IMR-90 (cell line): ENCODE measurements at regions not wholly inside any gene's neighbourhood (a gene's known extent, or its start where the extent isn't known, plus 50 kb on each side); places are given as distances from the start of the nearest gene placed in this dataset.
A peak's percentile ranks its signal among the peaks of the same experiment; 100 is the strongest.
"Not testable (repeated sequence)": the region's sequence is repeated elsewhere in the genome, so short reads cannot be mapped to it uniquely, and the experiment has no call there.

ENCODE experiments used
- ATAC-seq: fragments of 200-7000 bp; cut with Tn5 transposase; 2 replicates; pipeline ENCODE4 v1.9.1; 2020; ENCODE audit warnings: low read depth, mild to moderate bottlenecking, moderate library complexity
- BruUV-seq: library from RNA; stranded (reverse); fragments of 400-500 nt; replicated peaks from 2 replicates; lab custom pipeline; 2021; lab: Mats Ljungman, UMichigan
- CTCF ChIA-PET: fragments of 300-600 bp; formaldehyde crosslinking; extraction: SDS; loops from one replicate; lab custom pipeline; 2021; ENCODE audit warnings: antibody characterized with exemption; lab: Yijun Ruan, JAX
- POLR2A ChIA-PET: fragments of 300-600 bp; sonication (Branson Sonifier 250); formaldehyde crosslinking; loops from one replicate; lab custom pipeline; 2022; ENCODE audit warnings: antibody characterized with exemption; ENCODE audit not compliant: unreplicated experiment; lab: Charles Lee
- DNase-seq: peaks from one replicate; pipeline ENCODE4 v3.0.0; 2013
- H2AFZ ChIP-seq: replicated peaks from 2 replicates; pipeline ENCODE3; 2013; ENCODE audit warnings: low read length, mild to moderate bottlenecking; ENCODE audit not compliant: poor library complexity
- H2AK5ac ChIP-seq: 2 replicates; pipeline ENCODE4 v1.6.1; 2013; ENCODE audit warnings: low read depth, low read length, inconsistent platforms
- H2AK9ac ChIP-seq: replicated peaks from 2 replicates; pipeline ENCODE3; 2013; ENCODE audit warnings: mild to moderate bottlenecking, low read depth, low read length, moderate library complexity; ENCODE audit not compliant: poor library complexity
- H2BK120ac ChIP-seq: 2 replicates; pipeline ENCODE4 v1.6.1; 2013; ENCODE audit warnings: low read depth, low read length, inconsistent platforms
- H2BK15ac ChIP-seq: 3 replicates; pipeline ENCODE4 v1.6.1; 2013; ENCODE audit warnings: low read depth, low read length, inconsistent platforms
- H2BK20ac ChIP-seq: 2 replicates; pipeline ENCODE4 v1.6.1; 2013; ENCODE audit warnings: low read depth, mild to moderate bottlenecking, inconsistent platforms, low read length, moderate library complexity
- H2BK5ac ChIP-seq: 2 replicates; pipeline ENCODE4 v1.6.1; 2013; ENCODE audit warnings: mild to moderate bottlenecking, low read depth, low read length, inconsistent platforms; ENCODE audit not compliant: poor library complexity, severe bottlenecking
- H3K14ac ChIP-seq: replicated peaks from 2 replicates; pipeline ENCODE4 v1.6.1; 2013; ENCODE audit warnings: low read depth, low read length, inconsistent platforms
- H3K18ac ChIP-seq: 2 replicates; pipeline ENCODE4 v1.6.1; 2013; ENCODE audit warnings: low read depth, low read length, control low read depth
- H3K23ac ChIP-seq: 2 replicates; pipeline ENCODE4 v1.6.1; 2013; ENCODE audit warnings: low read depth, low read length, inconsistent platforms
- H3K27ac ChIP-seq: 2 replicates; pipeline ENCODE4 v1.5.1; 2013; ENCODE audit warnings: mild to moderate bottlenecking, control low read depth, low read length; ENCODE audit not compliant: insufficient read depth
- H3K27me3 ChIP-seq: 2 replicates; pipeline ENCODE4 v1.6.1; 2013; ENCODE audit warnings: low read length; ENCODE audit not compliant: control insufficient read depth, insufficient read depth
- H3K36me3 ChIP-seq: 2 replicates; pipeline ENCODE4 v1.6.1; 2013; ENCODE audit warnings: low read length, mixed read lengths; ENCODE audit not compliant: control insufficient read depth, insufficient read depth
- H3K4ac ChIP-seq: 2 replicates; pipeline ENCODE4 v1.6.1; 2013; ENCODE audit warnings: low read depth, low read length, inconsistent platforms
- H3K4me1 ChIP-seq: 2 replicates; pipeline ENCODE4 v1.6.1; 2013; ENCODE audit warnings: low read length, mixed read lengths; ENCODE audit not compliant: control insufficient read depth, insufficient read depth
- H3K4me2 ChIP-seq: 2 replicates; pipeline ENCODE4 v1.6.1; 2013; ENCODE audit warnings: low read depth, mild to moderate bottlenecking, control low read depth, low read length, moderate library complexity
- H3K4me3 ChIP-seq: 2 replicates; pipeline ENCODE4 v1.5.1; 2013; ENCODE audit warnings: low read depth, mild to moderate bottlenecking, control low read depth, low read length, moderate library complexity; ENCODE audit not compliant: insufficient read depth
- H3K56ac ChIP-seq: 2 replicates; pipeline ENCODE4 v1.6.1; 2013; ENCODE audit warnings: low read length, inconsistent platforms; ENCODE audit not compliant: insufficient read depth; ENCODE audit errors: extremely low read depth
- H3K79me1 ChIP-seq, 2 experiments: 2 replicates each; pipeline ENCODE4 v1.6.1; 2013; ENCODE audit warnings: low read length in 2 of 2, inconsistent platforms in 1 of 2, low read depth in 1 of 2
- H3K9ac ChIP-seq: 2 replicates; pipeline ENCODE4 v1.6.1; 2013; ENCODE audit warnings: low read depth, low read length, control low read depth
- H3K9me1 ChIP-seq: 2 replicates; pipeline ENCODE4 v1.6.1; 2013; ENCODE audit warnings: low read length, inconsistent platforms; ENCODE audit not compliant: insufficient read depth
- H3K9me3 ChIP-seq: 2 replicates; pipeline ENCODE4 v1.6.1; 2013; ENCODE audit warnings: low read length; ENCODE audit not compliant: control insufficient read depth, insufficient read depth
- H4K20me1 ChIP-seq: 2 replicates; pipeline ENCODE4 v1.6.1; 2013; ENCODE audit warnings: low read length, inconsistent platforms; ENCODE audit not compliant: insufficient read depth
- H4K5ac ChIP-seq: 2 replicates; pipeline ENCODE4 v1.6.1; 2013; ENCODE audit warnings: mild to moderate bottlenecking, low read depth, low read length, control low read depth
- H4K8ac ChIP-seq, 2 experiments: 2 replicates each; pipeline ENCODE4 v1.6.1; 2013; ENCODE audit warnings: low read depth in 2 of 2, low read length in 2 of 2, control low read depth in 1 of 2, inconsistent platforms in 1 of 2
- H4K91ac ChIP-seq: 2 replicates; pipeline ENCODE4 v1.6.1; 2013; ENCODE audit warnings: low read depth, low read length, inconsistent platforms; ENCODE audit not compliant: insufficient read depth
- FOS ChIP-seq: fragments of 150-350 bp; IDR thresholded peaks from 2 replicates; pipeline ENCODE4 v1.6.1; 2016; ENCODE audit warnings: low read depth, low read length
- MAFK ChIP-seq: IDR thresholded peaks from 2 replicates; pipeline ENCODE4 v1.6.1; 2012; ENCODE audit warnings: low read depth, low read length, improper control_type of control experiment
- WGBS, 2 experiments: methylation state at CpG; one replicate each; pipeline versions ENCODE4 v1.1.5 to v1.1.7; 2013; ENCODE audit warnings: missing lambda C conversion rate in 2 of 2; ENCODE audit not compliant: insufficient read length in 1 of 2; ENCODE audit errors: extremely low coverage in 2 of 2; 5-methylcytosine and 5-hydroxymethylcytosine counted together
- dilution Hi-C: fragments of 300-500 bp; cut with HindIII; formaldehyde crosslinking; loops from one replicate; pipeline ENCODE4 v1.14.3; 2018; ENCODE audit warnings: low sequenced_read_pairs; ENCODE audit not compliant: unreplicated experiment
- in situ Hi-C: fragments of 300-500 bp; cut with MboI; formaldehyde crosslinking; loops from 3 replicates; pipeline ENCODE4 v1.14.3; 2019; ENCODE audit warnings: low sequenced_read_pairs, inconsistent platforms, mixed read lengths
- intact Hi-C: fragments of 100-400 bp; cut with micrococcal nuclease; formaldehyde crosslinking; loops from 2 replicates; pipeline ENCODE4 v1.10.0; 2022

DNA sequence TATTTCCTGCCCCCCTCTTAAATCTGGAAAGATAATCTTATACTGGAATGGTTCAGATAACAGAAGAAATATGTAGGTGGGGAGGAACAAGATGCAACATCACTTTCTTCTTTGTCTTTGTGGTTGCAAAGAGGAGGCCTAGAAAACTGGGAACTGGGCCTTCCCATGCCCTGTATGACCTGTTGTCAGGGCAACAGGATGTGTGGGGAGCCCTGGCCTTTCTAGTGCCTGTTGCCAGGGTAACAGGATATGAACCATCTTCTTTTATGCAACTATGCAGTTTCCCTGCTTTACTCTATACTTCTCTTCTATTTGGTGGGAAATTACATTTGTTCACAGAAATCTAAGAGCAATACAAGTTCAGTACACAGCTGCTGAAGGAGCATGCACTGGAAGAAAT, 79.8 kb upstream of the PDE1A start:
- no peak overlapping the region; the same call in 1 of the 2 replicates for H2BK20ac ChIP-seq
- 0 out of 2 replicates have a peak overlapping the region, but pooled peaks have one; percentile 13 for H2BK120ac ChIP-seq
- H4K8ac ChIP-seq = no peak overlapping the region
- H3K4ac ChIP-seq = no peak overlapping the region
- no peak overlapping the region for H3K18ac ChIP-seq
- H3K27me3 ChIP-seq = no peaks in the 10 kb centered on the region
- H3K36me3 ChIP-seq = no peaks in the 10 kb centered on the region
- ATAC-seq (no peak), DNase-seq (peak; percentile 65)
- no peak overlapping the region for H4K5ac ChIP-seq
- TF ChIP-seq FOS = no peak
- TF ChIP-seq MAFK = peak; percentile 62
- BruUV-seq = no TSS peak
- intact Hi-C loops (no loop called here), in situ Hi-C loops (no loop called here), dilution Hi-C loops (no loop called here)
- no peaks in the 10 kb centered on the region for H4K20me1 ChIP-seq
- H3K4me1 ChIP-seq = peaks cover 7% of the 10 kb centered on the region
- H2BK5ac ChIP-seq = no peak overlapping the region
- H4K91ac ChIP-seq = no peak overlapping the region
- H3K4me3 ChIP-seq = no peak overlapping the region
- H2AFZ ChIP-seq = no peak overlapping the region
- no peak overlapping the region for H3K23ac ChIP-seq
- H3K14ac ChIP-seq = no peak overlapping the region
- no peak overlapping the region for H3K56ac ChIP-seq
- no peaks in the 10 kb centered on the region for H3K9me1 ChIP-seq
- no peak overlapping the region for H3K4me2 ChIP-seq
- ChIA-PET POLR2A (no interaction called here), CTCF (interaction anchor here (0.5 kb wide), 1 partner anchor 73 kb away, joined by 6 read pairs; no protein-coding TSS in a partner anchor)
- H2AK5ac ChIP-seq = no peak overlapping the region
- no peak overlapping the region for H2AK9ac ChIP-seq
- no peaks in the 10 kb centered on the region for H3K79me1 ChIP-seq
- no peak overlapping the region for H2BK15ac ChIP-seq
- H3K27ac ChIP-seq = no peak overlapping the region
- H3K9ac ChIP-seq = no peak overlapping the region
- no peaks in the 10 kb centered on the region for H3K9me3 ChIP-seq

DNA sequence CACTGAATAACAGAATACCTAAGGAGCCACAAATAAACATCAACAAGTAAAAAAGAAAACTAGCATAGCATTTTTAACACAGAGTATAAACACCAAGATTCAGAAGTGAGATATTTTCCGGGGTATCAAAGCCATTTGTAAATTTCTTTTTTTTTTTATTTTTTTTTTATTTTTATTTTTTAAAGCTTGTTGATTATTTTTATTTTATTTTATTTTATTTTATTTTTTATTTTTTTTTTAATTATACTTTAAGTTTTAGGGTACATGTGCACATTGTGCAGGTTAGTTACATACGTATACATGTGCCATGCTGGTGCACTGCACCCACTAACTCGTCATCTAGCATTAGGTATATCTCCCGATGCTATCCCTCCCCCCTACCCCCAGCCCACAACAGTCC, 81.7 kb upstream of the PDE1A start:
- H4K20me1 ChIP-seq, BruUV-seq, H3K4ac ChIP-seq, H2AFZ ChIP-seq, H4K91ac ChIP-seq, H2BK120ac ChIP-seq, H3K4me2 ChIP-seq, H3K36me3 ChIP-seq, CTCF ChIA-PET, H3K18ac ChIP-seq, H4K5ac ChIP-seq, intact Hi-C loops, in situ Hi-C loops, H2BK15ac ChIP-seq, H2AK5ac ChIP-seq, H3K27ac ChIP-seq, H2AK9ac ChIP-seq, dilution Hi-C loops, H3K4me3 ChIP-seq, H3K14ac ChIP-seq, ATAC-seq, H3K4me1 ChIP-seq, H4K8ac ChIP-seq, H3K9ac ChIP-seq, H3K23ac ChIP-seq, H3K9me1 ChIP-seq, H3K9me3 ChIP-seq, H3K27me3 ChIP-seq, POLR2A ChIA-PET, DNase-seq, H3K79me1 ChIP-seq, H3K56ac ChIP-seq, H2BK20ac ChIP-seq, H2BK5ac ChIP-seq: not testable (repeated sequence)
- no CpG with 5 or more reads among the region's 4 CpGs for WGBS, 2 experiments
